ENCODE measurements at regions not wholly inside any gene's neighbourhood (a gene's known extent, or its start where the extent isn't known, plus 50 kb on each side); places are given as distances from the start of the nearest gene placed in this dataset.
"Not testable (repeated sequence)": the region's sequence is repeated elsewhere in the genome, so short reads cannot be mapped to it uniquely, and the experiment has no call there.

DNA sequence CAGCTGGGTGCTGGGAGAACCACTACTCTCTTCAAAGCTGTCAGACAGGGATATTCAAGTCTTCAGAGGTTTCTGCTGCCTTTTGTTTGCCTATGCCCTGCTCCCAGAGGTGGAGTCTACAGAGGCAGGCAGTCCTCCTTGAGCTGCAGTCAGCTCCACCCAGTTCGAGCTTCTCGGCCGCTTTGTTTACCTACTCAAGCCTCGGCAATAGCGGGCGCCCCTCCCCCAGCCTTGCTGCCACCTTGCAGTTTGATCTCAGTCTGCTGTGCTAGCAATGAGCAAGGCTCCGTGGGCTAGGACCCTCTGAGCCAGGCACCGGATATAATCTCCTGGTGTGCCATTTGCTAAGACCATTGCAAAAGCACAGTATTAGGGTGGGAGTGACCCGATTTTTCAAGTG lies 106.8 kb upstream of the VGLL3 start:
- not testable (repeated sequence) for TF ChIP-seq POLR2A, EP300 (IDR thresholded peaks at IDR 0.05)
- TF ChIP-seq, protein P1, sequence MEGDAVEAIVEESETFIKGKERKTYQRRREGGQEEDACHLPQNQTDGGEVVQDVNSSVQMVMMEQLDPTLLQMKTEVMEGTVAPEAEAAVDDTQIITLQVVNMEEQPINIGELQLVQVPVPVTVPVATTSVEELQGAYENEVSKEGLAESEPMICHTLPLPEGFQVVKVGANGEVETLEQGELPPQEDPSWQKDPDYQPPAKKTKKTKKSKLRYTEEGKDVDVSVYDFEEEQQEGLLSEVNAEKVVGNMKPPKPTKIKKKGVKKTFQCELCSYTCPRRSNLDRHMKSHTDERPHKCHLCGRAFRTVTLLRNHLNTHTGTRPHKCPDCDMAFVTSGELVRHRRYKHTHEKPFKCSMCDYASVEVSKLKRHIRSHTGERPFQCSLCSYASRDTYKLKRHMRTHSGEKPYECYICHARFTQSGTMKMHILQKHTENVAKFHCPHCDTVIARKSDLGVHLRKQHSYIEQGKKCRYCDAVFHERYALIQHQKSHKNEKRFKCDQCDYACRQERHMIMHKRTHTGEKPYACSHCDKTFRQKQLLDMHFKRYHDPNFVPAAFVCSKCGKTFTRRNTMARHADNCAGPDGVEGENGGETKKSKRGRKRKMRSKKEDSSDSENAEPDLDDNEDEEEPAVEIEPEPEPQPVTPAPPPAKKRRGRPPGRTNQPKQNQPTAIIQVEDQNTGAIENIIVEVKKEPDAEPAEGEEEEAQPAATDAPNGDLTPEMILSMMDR (IDR thresholded peaks at IDR 0.05): not testable (repeated sequence)

Data from tibial nerve (tissue), 4 donors.